Karpas-422 (cell line): ENCODE measurements at regions not wholly inside any gene's neighbourhood (a gene's known extent, or its start where the extent isn't known, plus 50 kb on each side); places are given as distances from the start of the nearest gene placed in this dataset.

Experiments
- DNase-seq: peaks from one replicate; pipeline ENCODE4 v3.0.0-alpha.2; 2015
- H2AFZ ChIP-seq: fragments of 200-600 bp; sonication (generic); 2 replicates; pipeline ENCODE4 v1.6.1; 2014; ENCODE audit warnings: antibody characterized with exemption, low read length, mixed read lengths
- H3K27ac ChIP-seq: fragments of 200-600 bp; sonication (generic); 2 replicates; pipeline ENCODE4 v1.5.1; 2014; ENCODE audit warnings: mild to moderate bottlenecking, low read length, moderate library complexity
- H3K27me3 ChIP-seq: fragments of 200-600 bp; sonication (generic); 2 replicates; pipeline ENCODE4 v1.6.1; 2014; ENCODE audit warnings: low read length, mixed read lengths
- H3K36me3 ChIP-seq: fragments of 200-600 bp; sonication (generic); 2 replicates; pipeline ENCODE4 v1.6.1; 2014; ENCODE audit warnings: low read length, mixed read lengths; ENCODE audit not compliant: insufficient read depth
- H3K4me1 ChIP-seq: fragments of 200-600 bp; sonication (generic); 2 replicates; pipeline ENCODE4 v1.6.1; 2014; ENCODE audit warnings: mild to moderate bottlenecking, low read length, mixed read lengths
- H3K4me2 ChIP-seq: fragments of 200-600 bp; sonication (generic); 2 replicates; pipeline ENCODE4 v1.6.1; 2014; ENCODE audit warnings: low read length, low read depth, mild to moderate bottlenecking; ENCODE audit not compliant: poor library complexity, severe bottlenecking
- H3K4me3 ChIP-seq: fragments of 200-600 bp; sonication (generic); 2 replicates; pipeline ENCODE4 v1.5.1; 2014; ENCODE audit warnings: mild to moderate bottlenecking, antibody characterized with exemption, low read length, mixed read lengths
- H3K79me2 ChIP-seq: fragments of 200-600 bp; sonication (generic); 2 replicates; pipeline ENCODE4 v1.6.1; 2014; ENCODE audit warnings: mild to moderate bottlenecking, low read length, mixed read lengths
- H3K9ac ChIP-seq: fragments of 200-600 bp; sonication (generic); 2 replicates; pipeline ENCODE4 v1.6.0; 2014; ENCODE audit warnings: low read length
- H3K9me2 ChIP-seq: fragments of 200-600 bp; sonication (generic), shearing (Covaris generic); replicated peaks from 2 replicates; pipeline ENCODE4 v1.6.0; 2014; ENCODE audit warnings: mild to moderate bottlenecking, low read length, moderate library complexity; ENCODE audit not compliant: insufficient read depth
- H3K9me3 ChIP-seq: fragments of 300-700, 200-600 bp; sonication (generic); 2 replicates; pipeline ENCODE4 v1.6.1; 2014; ENCODE audit warnings: low read length, mixed read lengths
- H4K20me1 ChIP-seq: fragments of 200-600 bp; sonication (generic); 2 replicates; pipeline ENCODE4 v1.6.1; 2014; ENCODE audit warnings: mild to moderate bottlenecking, antibody characterized with exemption, low read length, low read depth; ENCODE audit not compliant: insufficient read depth

- Histone ChIP-seq H3K79me2 (no peaks in the 10 kb centered on the region), H3K9me3 (no peaks in the 10 kb centered on the region), H3K4me3 (no peak overlapping the region), H3K4me2 (no peak overlapping the region), H3K27me3 (no peaks in the 10 kb centered on the region), H4K20me1 (no peaks in the 10 kb centered on the region), H2AFZ (no peak overlapping the region), H3K9ac (no peak overlapping the region), H3K9me2 (no peaks in the 10 kb centered on the region), H3K36me3 (no peaks in the 10 kb centered on the region), H3K4me1 (no peaks in the 10 kb centered on the region), H3K27ac (no peak overlapping the region)
- no peak for DNase-seq
Measured at GRCh38 chr10:4006858-4007257, 221.8 kb upstream of the KLF6 start.

- Histone ChIP-seq H3K9ac (no peak overlapping the region), H3K27ac (no peak overlapping the region), H3K4me1 (no peaks in the 10 kb centered on the region), H3K4me3 (no peak overlapping the region), H2AFZ (no peak overlapping the region), H3K9me3 (no peaks in the 10 kb centered on the region), H3K9me2 (no peaks in the 10 kb centered on the region), H3K36me3 (no peaks in the 10 kb centered on the region), H3K4me2 (no peak overlapping the region), H3K79me2 (no peaks in the 10 kb centered on the region), H4K20me1 (no peaks in the 10 kb centered on the region), H3K27me3 (no peaks in the 10 kb centered on the region)
- DNase-seq = no peak
Measured at GRCh38 chr10:4006051-4006450, 221.0 kb upstream of the KLF6 start.

- Histone ChIP-seq H3K9me2 (no peaks in the 10 kb centered on the region), H3K9ac (no peak overlapping the region), H3K4me3 (no peak overlapping the region), H4K20me1 (no peaks in the 10 kb centered on the region), H3K36me3 (no peaks in the 10 kb centered on the region), H3K27ac (no peak overlapping the region), H3K4me1 (no peaks in the 10 kb centered on the region), H3K79me2 (no peaks in the 10 kb centered on the region), H3K4me2 (no peak overlapping the region), H3K9me3 (no peaks in the 10 kb centered on the region), H3K27me3 (no peaks in the 10 kb centered on the region), H2AFZ (no peak overlapping the region)
- no peak for DNase-seq
Measured at GRCh38 chr10:4004990-4005389, 220.0 kb upstream of the KLF6 start.

GRCh38 chr10:4004144-4004543 is 219.1 kb upstream of the KLF6 start:
- no peak for DNase-seq
- no peak overlapping the region for H3K4me3 ChIP-seq
- no peaks in the 10 kb centered on the region for H3K27me3 ChIP-seq
- H4K20me1 ChIP-seq = no peaks in the 10 kb centered on the region
- H3K79me2 ChIP-seq = no peaks in the 10 kb centered on the region
- no peaks in the 10 kb centered on the region for H3K36me3 ChIP-seq
- H3K4me1 ChIP-seq = no peaks in the 10 kb centered on the region
- H3K9ac ChIP-seq = no peak overlapping the region
- H3K9me3 ChIP-seq = no peaks in the 10 kb centered on the region
- H3K9me2 ChIP-seq = no peaks in the 10 kb centered on the region
- no peak overlapping the region for H3K27ac ChIP-seq
- no peak overlapping the region for H2AFZ ChIP-seq
- no peak overlapping the region for H3K4me2 ChIP-seq

- Histone ChIP-seq H3K4me3 (no peak overlapping the region), H3K9me2 (no peaks in the 10 kb centered on the region), H3K4me1 (no peaks in the 10 kb centered on the region), H4K20me1 (no peaks in the 10 kb centered on the region), H3K9me3 (no peaks in the 10 kb centered on the region), H3K36me3 (no peaks in the 10 kb centered on the region), H3K9ac (no peak overlapping the region), H3K79me2 (no peaks in the 10 kb centered on the region), H3K27me3 (no peaks in the 10 kb centered on the region), H3K4me2 (no peak overlapping the region), H3K27ac (no peak overlapping the region), H2AFZ (no peak overlapping the region)
- no peak for DNase-seq
Measured at GRCh38 chr10:4003348-4003973, 218.5 kb upstream of the KLF6 start.

- H3K27me3 ChIP-seq = no peaks in the 10 kb centered on the region
- H3K9me3 ChIP-seq = no peaks in the 10 kb centered on the region
- H3K9me2 ChIP-seq = no peaks in the 10 kb centered on the region
- H4K20me1 ChIP-seq = no peaks in the 10 kb centered on the region
- no peaks in the 10 kb centered on the region for H3K79me2 ChIP-seq
- H3K36me3 ChIP-seq = no peaks in the 10 kb centered on the region
- no peak overlapping the region for H3K9ac ChIP-seq
- H3K27ac ChIP-seq = no peak overlapping the region
- H3K4me1 ChIP-seq = peaks cover 2% of the 10 kb centered on the region; the same call in 1 of the 2 replicates
- H2AFZ ChIP-seq = no peak overlapping the region
- no peak for DNase-seq
- H3K4me2 ChIP-seq = no peak overlapping the region
- H3K4me3 ChIP-seq = no peak overlapping the region
Measured at GRCh38 chr10:4001811-4002210, 216.8 kb upstream of the KLF6 start.

GRCh38 chr10:3999642-4000041 is 214.6 kb upstream of the KLF6 start:
- no peaks in the 10 kb centered on the region for H4K20me1 ChIP-seq
- H2AFZ ChIP-seq = no peak overlapping the region
- no peak overlapping the region for H3K4me2 ChIP-seq
- no peaks in the 10 kb centered on the region for H3K9me3 ChIP-seq
- no peaks in the 10 kb centered on the region for H3K9me2 ChIP-seq
- no peak overlapping the region for H3K4me3 ChIP-seq
- no peaks in the 10 kb centered on the region for H3K27me3 ChIP-seq
- H3K9ac ChIP-seq = no peak overlapping the region
- H3K27ac ChIP-seq = no peak overlapping the region
- peaks cover 10% of the 10 kb centered on the region; the same call in 1 of the 2 replicates for H3K4me1 ChIP-seq
- H3K79me2 ChIP-seq = no peaks in the 10 kb centered on the region
- no peaks in the 10 kb centered on the region for H3K36me3 ChIP-seq
- no peak for DNase-seq

- DNase-seq = no peak
- Histone ChIP-seq H3K4me2 (no peak overlapping the region), H3K27ac (no peak overlapping the region), H3K9me2 (no peaks in the 10 kb centered on the region), H4K20me1 (no peaks in the 10 kb centered on the region), H3K36me3 (no peaks in the 10 kb centered on the region), H3K4me1 (peaks cover 10% of the 10 kb centered on the region; the same call in 1 of the 2 replicates), H3K9ac (no peak overlapping the region), H2AFZ (no peak overlapping the region), H3K27me3 (no peaks in the 10 kb centered on the region), H3K4me3 (no peak overlapping the region), H3K79me2 (no peaks in the 10 kb centered on the region), H3K9me3 (no peaks in the 10 kb centered on the region)
Measured at GRCh38 chr10:3996697-3997096, 211.7 kb upstream of the KLF6 start.
